Stomach (tissue), 8 donors: ENCODE measurements at regions not wholly inside any gene's neighbourhood (a gene's known extent, or its start where the extent isn't known, plus 50 kb on each side); places are given as distances from the start of the nearest gene placed in this dataset.
"Not testable (repeated sequence)": the region's sequence is repeated elsewhere in the genome, so short reads cannot be mapped to it uniquely, and the experiment has no call there.

Experiments
- DNase-seq, 2 donors: peaks; one replicate each; pipeline versions ENCODE4 v3.0.0 to v3.0.0-alpha.2; 2013 to 2019
- H3K27ac ChIP-seq, 5 donors: fragments of 200-600 bp in 4 of 5; sonication (generic) in 4 of 5; one replicate each; pipeline ENCODE4 v1.5.1; 2013 to 2019; ENCODE audit warnings: mild to moderate bottlenecking in 1 of 5, moderate library complexity in 1 of 5
- H3K27me3 ChIP-seq, 3 donors: fragments of 200-600 bp; sonication (generic); one replicate each; pipeline ENCODE4 v1.5.1; 2017 to 2019; ENCODE audit warnings: mixed run types in 1 of 3
- H3K36me3 ChIP-seq, 4 donors: fragments of 200-600 bp; sonication (generic); 1 replicate in 3 of 4; 2 replicates in 1 of 4; pipeline ENCODE4 v1.5.1; 2016 to 2019
- H3K4me1 ChIP-seq, 4 donors: fragments of 200-600 bp; sonication (generic); one replicate each; pipeline ENCODE4 v1.5.1; 2016 to 2019
- H3K4me3 ChIP-seq, 4 donors: fragments of 200-600 bp; sonication (generic) in 3 of 4; one replicate each; pipeline ENCODE4 v1.5.1; 2016 to 2019; ENCODE audit warnings: mild to moderate bottlenecking in 1 of 4
- H3K9me3 ChIP-seq, 4 donors: fragments of 200-600 bp; sonication (generic); one replicate each; pipeline ENCODE4 v1.5.1; 2016 to 2019
- EP300 ChIP-seq: sonication (generic); formaldehyde crosslinking; IDR thresholded peaks from one replicate; pipeline ENCODE4 v1.6.1; 2017; ENCODE audit warnings: antibody characterized with exemption
- POLR2A ChIP-seq, 4 donors: fragments of 450-650 bp; IDR thresholded peaks; one replicate each; pipeline ENCODE4 v1.6.1; 2016; ENCODE audit warnings: antibody characterized with exemption in 4 of 4, control low read depth in 2 of 4, mild to moderate bottlenecking in 1 of 4, moderate library complexity in 1 of 4
- POLR2AphosphoS5 ChIP-seq, 3 donors: sonication (generic); formaldehyde crosslinking; IDR thresholded peaks; one replicate each; pipeline ENCODE4 v1.6.1; 2016; ENCODE audit warnings: antibody characterized with exemption in 3 of 3
- WGBS, 5 donors: extraction: QIAGEN DNeasy Blood & Tissue Kit in 3 of 5; methylation state at CpG; one replicate each; pipeline versions ENCODE4 v1.1.5 to v1.1.7; 2013 to 2018; 5-methylcytosine and 5-hydroxymethylcytosine counted together
- intact Hi-C: fragments of 100-400 bp; cut with DNase I; formaldehyde crosslinking; loops from one replicate; pipeline ENCODE4 v1.15.1; 2023; ENCODE audit warnings: low total_unique reads
- TF ChIP-seq, protein P1 (sequence below), 7 experiments: fragments of 450-650 bp in 4 of 7; fragments of 200-600 bp in 3 of 7; sonication (generic) in 3 of 7; IDR thresholded peaks; one replicate each; pipeline ENCODE4 v1.5.1; 2016 to 2019; ENCODE audit warnings: antibody characterized with exemption in 7 of 7, control low read depth in 2 of 7, mild to moderate bottlenecking in 1 of 7
- donor health status: healthy with polysubstance abuse.
- donor health status: Bipolar disorder and iron deficiency.
- donor health status: healthy.

DNA sequence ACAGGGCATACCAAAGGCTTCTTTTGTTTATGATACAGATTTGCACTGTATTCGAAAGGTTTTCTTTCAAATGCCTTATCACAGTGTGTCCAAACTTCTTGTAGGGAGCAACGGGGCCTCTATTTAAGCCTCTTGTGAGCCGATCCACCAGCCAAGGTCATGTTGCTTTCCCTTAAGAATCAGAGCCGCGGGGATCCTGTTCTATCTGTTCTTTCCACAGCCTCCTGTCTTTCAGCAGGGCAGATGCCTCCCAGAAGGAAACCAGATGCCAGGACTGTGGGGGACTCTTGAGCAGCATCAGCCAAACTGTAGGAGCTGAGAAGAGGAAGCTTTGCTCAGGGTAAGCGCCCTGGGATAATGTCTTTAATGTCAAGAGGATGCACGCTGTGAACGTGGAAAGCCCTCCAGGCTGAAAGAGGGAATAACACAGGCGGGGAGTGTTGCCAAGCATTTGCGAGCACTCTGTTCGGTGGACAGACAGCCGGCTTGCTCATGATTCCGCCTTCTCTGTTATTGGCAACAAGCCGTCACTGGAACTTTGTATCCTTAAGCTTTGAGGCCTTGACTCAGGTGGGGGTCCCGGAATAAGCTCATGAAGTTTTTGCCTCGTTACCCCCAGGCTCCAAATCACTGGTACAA lies 279.8 kb upstream of the FRG1 start:
- DNase-seq = peak in 1 of 2 donors; percentile 28
- no peaks in the 10 kb centered on the region for H3K36me3 ChIP-seq
- H3K9me3 ChIP-seq = no peaks in the 10 kb centered on the region
- H3K27ac ChIP-seq = no peak overlapping the region
- intact Hi-C loops = no loop called here
- no peak overlapping the region for H3K4me3 ChIP-seq
- no peaks in the 10 kb centered on the region for H3K4me1 ChIP-seq
- no peaks in the 10 kb centered on the region for H3K27me3 ChIP-seq
- TF ChIP-seq EP300 = no peak
- TF ChIP-seq, protein P1, sequence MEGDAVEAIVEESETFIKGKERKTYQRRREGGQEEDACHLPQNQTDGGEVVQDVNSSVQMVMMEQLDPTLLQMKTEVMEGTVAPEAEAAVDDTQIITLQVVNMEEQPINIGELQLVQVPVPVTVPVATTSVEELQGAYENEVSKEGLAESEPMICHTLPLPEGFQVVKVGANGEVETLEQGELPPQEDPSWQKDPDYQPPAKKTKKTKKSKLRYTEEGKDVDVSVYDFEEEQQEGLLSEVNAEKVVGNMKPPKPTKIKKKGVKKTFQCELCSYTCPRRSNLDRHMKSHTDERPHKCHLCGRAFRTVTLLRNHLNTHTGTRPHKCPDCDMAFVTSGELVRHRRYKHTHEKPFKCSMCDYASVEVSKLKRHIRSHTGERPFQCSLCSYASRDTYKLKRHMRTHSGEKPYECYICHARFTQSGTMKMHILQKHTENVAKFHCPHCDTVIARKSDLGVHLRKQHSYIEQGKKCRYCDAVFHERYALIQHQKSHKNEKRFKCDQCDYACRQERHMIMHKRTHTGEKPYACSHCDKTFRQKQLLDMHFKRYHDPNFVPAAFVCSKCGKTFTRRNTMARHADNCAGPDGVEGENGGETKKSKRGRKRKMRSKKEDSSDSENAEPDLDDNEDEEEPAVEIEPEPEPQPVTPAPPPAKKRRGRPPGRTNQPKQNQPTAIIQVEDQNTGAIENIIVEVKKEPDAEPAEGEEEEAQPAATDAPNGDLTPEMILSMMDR (IDR thresholded peaks at IDR 0.05) = no peak
- no peak for TF ChIP-seq POLR2A (IDR thresholded peaks at IDR 0.05)
- no peak for TF ChIP-seq POLR2AphosphoS5 (IDR thresholded peaks at IDR 0.05)
- 58 to 77% (median 67%) methylated on average over 15 to 16 of the region's 16 CpGs for WGBS, 5 donors

DNA sequence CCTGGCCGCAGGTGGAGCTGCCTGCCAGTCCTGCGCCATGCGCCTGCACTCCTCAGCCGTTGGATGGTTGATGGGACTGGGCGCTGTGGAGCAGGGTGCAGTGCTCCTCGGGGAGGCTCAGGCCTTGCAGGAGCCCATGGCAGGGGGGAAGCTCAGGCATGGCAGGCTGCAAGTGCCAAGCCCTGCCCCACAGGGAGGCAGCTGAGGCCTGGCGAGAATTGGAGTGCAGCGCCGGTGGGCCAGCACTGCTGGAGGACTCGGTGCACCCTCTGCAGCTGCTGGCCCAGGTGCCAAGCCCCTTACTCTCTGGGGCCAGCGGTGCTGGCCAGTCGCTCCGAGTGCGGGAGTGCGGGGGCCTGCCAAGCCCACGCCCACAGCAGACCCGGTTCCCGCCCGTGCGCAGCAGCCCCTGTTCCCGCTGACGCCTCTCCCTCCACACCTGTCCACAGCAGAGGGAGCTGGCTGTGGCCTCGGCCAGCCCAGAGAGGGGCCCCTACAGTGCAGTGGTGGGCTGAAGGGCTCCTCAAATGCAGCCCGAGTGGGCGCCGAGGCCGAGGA lies 275.9 kb upstream of the FRG1 start:
- H3K9me3 ChIP-seq = no peaks in the 10 kb centered on the region
- intact Hi-C loops = no loop called here
- H3K36me3 ChIP-seq = no peaks in the 10 kb centered on the region
- no peak overlapping the region for H3K27ac ChIP-seq
- no peaks in the 10 kb centered on the region for H3K27me3 ChIP-seq
- no peak for DNase-seq
- H3K4me3 ChIP-seq = no peak overlapping the region
- H3K4me1 ChIP-seq = no peaks in the 10 kb centered on the region
- WGBS, 5 donors = 92 to 97% (median 95%) methylated on average over 12 to 27 of the region's 27 CpGs
- TF ChIP-seq, protein P1 (IDR thresholded peaks at IDR 0.05) = no peak
- TF ChIP-seq POLR2AphosphoS5 (IDR thresholded peaks at IDR 0.05) (no peak), POLR2A (IDR thresholded peaks at IDR 0.05) (no peak), EP300 (no peak)

DNA sequence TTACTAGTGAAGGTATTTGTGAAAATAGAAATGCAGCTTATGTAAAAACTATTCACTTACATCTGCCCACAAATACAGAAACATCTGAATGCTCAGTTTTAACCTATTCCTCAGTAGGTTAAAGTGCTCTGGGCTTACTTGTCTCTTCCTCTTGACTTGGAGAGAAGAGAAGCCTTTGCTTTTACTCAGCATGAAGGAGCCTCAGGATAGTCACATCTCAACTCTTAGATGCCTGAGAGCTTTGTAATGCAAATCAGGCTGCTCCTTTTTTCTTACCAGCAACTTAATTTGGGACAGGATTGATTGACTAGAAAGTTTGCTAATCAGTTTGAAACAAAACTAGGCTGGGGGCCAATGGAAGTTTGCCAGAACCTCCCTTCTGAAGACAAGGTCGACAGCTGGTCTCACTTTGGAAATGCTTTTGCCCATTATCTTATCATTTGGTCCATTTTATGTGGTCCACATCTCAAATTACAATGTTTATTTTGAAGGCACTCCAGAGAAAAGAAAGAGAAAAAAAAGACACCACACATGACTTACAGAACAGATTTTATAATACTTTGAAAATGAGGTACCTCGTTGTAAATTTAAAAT lies 274.9 kb upstream of the FRG1 start:
- DNase-seq = not testable (repeated sequence)

DNA sequence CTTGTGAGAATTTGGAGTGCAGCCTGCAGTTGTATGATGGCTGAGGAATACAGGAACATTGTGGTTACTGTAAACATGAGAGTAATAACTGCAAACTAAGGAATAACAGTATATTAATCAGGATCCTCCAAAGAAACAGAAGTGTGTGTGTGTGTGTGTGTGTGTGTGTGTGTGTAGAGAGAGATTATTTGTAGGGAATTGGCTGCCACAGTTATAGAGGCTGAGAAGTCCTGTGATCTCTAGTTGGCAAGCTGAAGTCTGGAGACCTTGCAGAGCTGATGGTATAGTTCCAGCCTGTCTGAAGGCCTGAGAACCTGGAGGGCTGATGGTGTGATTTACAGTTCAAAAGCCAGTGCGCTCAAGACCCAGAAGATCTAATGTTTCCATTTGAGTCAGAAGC lies 273.3 kb upstream of the FRG1 start:
- not testable (repeated sequence) for DNase-seq

More for the DNA sequence above, 274.9 kb upstream of the FRG1 start:
- H3K4me1 ChIP-seq, H3K4me3 ChIP-seq, H3K9me3 ChIP-seq, H3K36me3 ChIP-seq, H3K27ac ChIP-seq, H3K27me3 ChIP-seq, intact Hi-C loops: not testable (repeated sequence)
- WGBS, 5 donors = 16 to 50% (median 21%) methylated on average over 2 of the region's 2 CpGs

DNA sequence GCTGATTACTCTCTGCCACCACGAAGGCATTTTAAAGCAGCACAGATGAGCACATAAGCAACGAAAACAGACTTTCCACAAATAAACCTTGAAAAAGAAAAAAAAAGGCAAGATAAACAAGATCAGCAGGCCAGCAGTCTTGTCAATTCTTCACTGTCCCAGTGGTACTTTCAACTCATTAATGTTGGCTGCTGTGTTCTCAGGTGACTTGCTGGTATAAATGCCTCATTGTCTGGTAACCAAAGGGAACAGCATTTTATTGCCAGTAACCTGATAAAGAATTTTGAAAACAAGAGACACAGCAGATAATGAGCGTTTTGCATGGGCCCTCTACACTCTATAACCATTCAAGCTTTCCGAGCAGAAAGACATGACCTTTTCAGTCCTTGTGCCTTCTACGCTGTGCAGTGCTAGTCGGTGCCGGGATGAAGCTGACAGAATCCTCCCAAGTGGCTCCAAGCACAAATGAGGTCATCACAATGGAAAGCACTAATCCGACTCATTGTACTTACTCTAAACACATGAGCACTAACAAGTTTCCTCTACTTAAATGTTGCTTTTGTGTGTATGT lies 242.9 kb upstream of the FRG1 start:
- H3K9me3 ChIP-seq, H3K36me3 ChIP-seq, intact Hi-C loops, H3K4me3 ChIP-seq, H3K4me1 ChIP-seq, DNase-seq, H3K27me3 ChIP-seq, H3K27ac ChIP-seq: not testable (repeated sequence)
- WGBS, 5 donors = no CpG with 5 or more reads among the region's 8 CpGs

More for the DNA sequence above, 273.3 kb upstream of the FRG1 start:
- H3K9me3 ChIP-seq, H3K4me1 ChIP-seq, H3K36me3 ChIP-seq, intact Hi-C loops, H3K4me3 ChIP-seq, H3K27me3 ChIP-seq, H3K27ac ChIP-seq: not testable (repeated sequence)
- 80 to 91% methylated on average over 1 of the region's 1 CpG; no CpG with 5 or more reads in 3 of the 5 donors for WGBS, 5 donors

DNA sequence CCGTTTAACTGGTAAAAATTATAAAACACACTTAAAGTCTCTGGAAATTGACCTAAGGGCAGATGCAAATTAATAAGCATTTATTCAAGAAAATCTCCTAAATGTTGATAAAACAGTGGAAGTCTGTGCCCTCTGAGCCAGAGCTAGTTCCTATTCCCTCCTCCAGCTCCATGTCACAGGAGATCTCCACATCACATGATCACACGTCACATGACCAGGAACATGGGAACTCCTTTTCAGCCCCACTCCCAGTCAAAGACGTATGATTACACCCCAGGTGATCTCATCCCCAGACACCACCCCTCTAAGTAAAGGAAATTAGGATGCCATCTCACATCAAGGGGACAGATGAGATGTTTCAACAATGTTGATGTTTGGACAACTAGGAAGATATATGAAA lies 237.7 kb upstream of the FRG1 start:
- H3K36me3 ChIP-seq, H3K27ac ChIP-seq, H3K4me1 ChIP-seq, intact Hi-C loops, DNase-seq, H3K9me3 ChIP-seq, H3K27me3 ChIP-seq, H3K4me3 ChIP-seq: not testable (repeated sequence)
- 81 to 86% (median 84%) methylated on average over 3 of the region's 3 CpGs for WGBS, 5 donors

DNA sequence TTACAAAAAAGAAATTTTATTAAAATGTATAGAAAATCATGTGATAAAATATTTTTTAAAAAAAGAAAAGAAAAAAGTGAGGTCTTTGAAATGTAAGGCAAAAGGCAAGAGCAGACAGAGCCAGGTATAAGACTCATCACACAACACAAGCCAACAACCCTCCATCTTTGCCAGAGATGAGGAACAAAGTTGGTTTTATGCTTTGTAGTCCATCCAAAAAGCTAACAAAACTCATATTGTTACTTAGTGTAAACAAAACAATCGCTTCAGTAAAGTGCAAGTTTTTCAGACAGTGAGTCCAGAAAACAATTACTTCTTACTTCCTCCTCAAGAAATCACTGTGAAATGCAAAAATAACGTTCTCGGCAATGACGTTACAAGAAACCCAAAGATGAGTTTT lies 233.9 kb upstream of the FRG1 start:
- DNase-seq, H3K27ac ChIP-seq, intact Hi-C loops, H3K36me3 ChIP-seq, H3K9me3 ChIP-seq, H3K4me1 ChIP-seq, H3K27me3 ChIP-seq, H3K4me3 ChIP-seq: not testable (repeated sequence)
- 74 to 89% (median 80%) methylated on average over 4 of the region's 4 CpGs for WGBS, 5 donors

DNA sequence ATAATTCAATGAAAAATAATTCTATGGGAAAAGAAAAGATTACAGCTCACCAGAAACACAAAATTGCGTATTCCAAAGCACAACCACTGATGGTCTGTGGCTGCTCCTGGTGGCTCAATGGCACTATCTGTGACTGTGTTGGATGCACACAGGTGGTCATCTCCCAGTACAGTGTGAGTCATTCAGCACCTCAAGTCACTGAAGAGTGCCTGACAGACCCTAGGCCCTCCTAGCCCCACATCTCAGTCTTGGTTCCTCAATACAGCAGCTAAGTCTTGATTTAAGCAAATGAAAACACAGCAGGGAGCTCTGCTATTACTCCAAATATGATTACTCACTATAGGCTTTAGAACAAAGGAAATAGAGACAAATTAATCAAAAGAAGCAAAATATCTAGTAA lies 233.4 kb upstream of the FRG1 start:
- H3K36me3 ChIP-seq, DNase-seq, intact Hi-C loops, H3K27ac ChIP-seq, H3K9me3 ChIP-seq, H3K4me1 ChIP-seq, H3K4me3 ChIP-seq, H3K27me3 ChIP-seq: not testable (repeated sequence)
- 94 to 100% (median 96%) methylated on average over 1 of the region's 1 CpG for WGBS, 5 donors

DNA sequence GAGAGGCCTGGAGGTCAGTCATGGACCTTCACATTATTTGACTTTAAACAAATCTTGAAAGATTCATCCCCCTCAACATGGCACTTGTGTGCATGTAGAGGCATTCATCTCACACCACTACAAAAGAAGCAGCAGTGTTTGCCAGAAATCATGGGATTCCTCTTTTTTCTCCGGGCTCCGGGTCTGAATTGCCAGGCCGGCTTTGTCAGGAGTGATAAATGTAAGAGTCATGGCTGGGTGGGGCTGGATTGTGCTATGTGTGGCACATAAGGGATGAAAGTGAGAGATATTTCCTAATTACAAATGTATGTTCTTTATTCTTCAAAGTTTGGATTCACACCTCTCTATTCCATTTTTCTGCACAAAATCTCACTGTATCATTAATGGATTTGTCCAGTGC lies 228.7 kb upstream of the FRG1 start:
- intact Hi-C loops, H3K4me1 ChIP-seq, H3K27ac ChIP-seq, H3K27me3 ChIP-seq, H3K4me3 ChIP-seq, H3K9me3 ChIP-seq, H3K36me3 ChIP-seq, DNase-seq: not testable (repeated sequence)
- WGBS, 5 donors = 55 to 89% (median 73%) methylated on average over 3 of the region's 3 CpGs
